DND-41 (cell line): ENCODE measurements at regions not wholly inside any gene's neighbourhood (a gene's known extent, or its start where the extent isn't known, plus 50 kb on each side); places are given as distances from the start of the nearest gene placed in this dataset.

ENCODE experiments used
- EZH2 ChIP-seq: IDR thresholded peaks from 3 replicates; pipeline ENCODE4 v1.6.1; 2012; ENCODE audit warnings: borderline replicate concordance, low read depth, mild to moderate bottlenecking, moderate library complexity, low read length, inconsistent platforms; ENCODE audit not compliant: severe bottlenecking
- TF ChIP-seq, protein P1 (sequence below): IDR thresholded peaks from 2 replicates; pipeline ENCODE4 v1.5.1; 2012; ENCODE audit warnings: borderline replicate concordance, low read length, moderate library complexity, mild to moderate bottlenecking; ENCODE audit not compliant: poor library complexity, severe bottlenecking; ENCODE audit errors: extremely low read depth

DNA sequence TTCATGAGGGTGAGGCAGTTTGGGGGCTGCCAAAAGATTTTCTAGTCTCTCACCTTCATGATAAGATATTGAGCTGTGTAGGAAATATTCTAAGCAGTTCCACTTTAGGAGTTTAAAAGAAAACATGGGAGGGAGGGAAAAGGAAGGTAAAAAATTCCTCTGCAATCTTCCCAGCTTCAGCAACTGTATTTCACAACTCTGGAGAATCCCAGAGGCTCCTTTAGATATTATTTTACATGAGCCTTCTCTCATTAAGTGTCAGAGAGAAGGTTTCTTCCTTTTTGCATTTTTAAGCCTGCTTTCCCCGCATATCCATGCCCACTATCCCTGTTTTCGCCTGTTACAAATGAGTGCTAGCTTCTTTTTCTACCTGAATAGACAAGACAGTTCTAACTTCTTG, 289.4 kb downstream of the CHRM3 start:
- TF ChIP-seq, protein P1, sequence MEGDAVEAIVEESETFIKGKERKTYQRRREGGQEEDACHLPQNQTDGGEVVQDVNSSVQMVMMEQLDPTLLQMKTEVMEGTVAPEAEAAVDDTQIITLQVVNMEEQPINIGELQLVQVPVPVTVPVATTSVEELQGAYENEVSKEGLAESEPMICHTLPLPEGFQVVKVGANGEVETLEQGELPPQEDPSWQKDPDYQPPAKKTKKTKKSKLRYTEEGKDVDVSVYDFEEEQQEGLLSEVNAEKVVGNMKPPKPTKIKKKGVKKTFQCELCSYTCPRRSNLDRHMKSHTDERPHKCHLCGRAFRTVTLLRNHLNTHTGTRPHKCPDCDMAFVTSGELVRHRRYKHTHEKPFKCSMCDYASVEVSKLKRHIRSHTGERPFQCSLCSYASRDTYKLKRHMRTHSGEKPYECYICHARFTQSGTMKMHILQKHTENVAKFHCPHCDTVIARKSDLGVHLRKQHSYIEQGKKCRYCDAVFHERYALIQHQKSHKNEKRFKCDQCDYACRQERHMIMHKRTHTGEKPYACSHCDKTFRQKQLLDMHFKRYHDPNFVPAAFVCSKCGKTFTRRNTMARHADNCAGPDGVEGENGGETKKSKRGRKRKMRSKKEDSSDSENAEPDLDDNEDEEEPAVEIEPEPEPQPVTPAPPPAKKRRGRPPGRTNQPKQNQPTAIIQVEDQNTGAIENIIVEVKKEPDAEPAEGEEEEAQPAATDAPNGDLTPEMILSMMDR, result no peak
- no peak for TF ChIP-seq EZH2
